ENCODE measurements at regions not wholly inside any gene's neighbourhood (a gene's known extent, or its start where the extent isn't known, plus 50 kb on each side); places are given as distances from the start of the nearest gene placed in this dataset.

DNA sequence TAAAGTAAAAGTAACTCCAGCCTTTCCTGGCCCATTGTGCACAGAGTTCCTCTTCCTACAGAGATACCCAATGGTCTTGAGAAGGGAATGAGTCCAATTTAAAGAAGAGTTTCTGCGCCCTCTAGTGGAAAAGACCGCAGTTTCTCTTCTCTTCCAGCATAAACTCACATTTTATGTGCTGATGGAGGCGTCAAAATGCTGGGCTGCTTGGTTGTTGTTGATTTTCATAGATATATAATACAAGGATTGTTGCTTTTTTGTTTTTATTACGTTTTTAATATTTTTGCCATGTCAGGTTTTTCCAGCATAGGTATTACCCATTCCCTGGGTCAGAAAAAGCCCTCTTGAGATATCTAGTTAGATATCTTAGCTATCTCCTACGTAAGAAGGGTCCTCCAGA is 356.9 kb upstream of the STXBP6 start:
- in situ Hi-C loops (cut with MboI) (no loop called here), intact Hi-C loops (cut with micrococcal nuclease) (no loop called here)
- Histone ChIP-seq H4K20me1 (replicated peaks; ENCODE audit: control insufficient read depth, insufficient read depth, low read length) (no peaks in the 10 kb centered on the region), H3K9me1 (ENCODE audit: control insufficient read depth, insufficient read depth, low read length) (no peaks in the 10 kb centered on the region), H3K4me3 (no peak overlapping the region), H3K9me3 (replicated peaks; ENCODE audit: control insufficient read depth, insufficient read depth, low read depth, low read length) (no peaks in the 10 kb centered on the region), H3K79me2 (ENCODE audit: control insufficient read depth, insufficient read depth, low read length) (no peaks in the 10 kb centered on the region), H3K27me3 (ENCODE audit: control insufficient read depth in 2 of 2, insufficient read depth in 2 of 2, low read length in 2 of 2) (no peaks in the 10 kb centered on the region), H3K4me1 (replicated peaks in 1 of 2; ENCODE audit: control insufficient read depth in 2 of 2, insufficient read depth in 2 of 2, low read length in 2 of 2) (no peaks in the 10 kb centered on the region), H3K27ac (ENCODE audit: extremely low read depth, low read depth, low read length) (no peak overlapping the region), H3K4me2 (ENCODE audit: insufficient read depth, low read length) (no peak overlapping the region), H3K36me3 (ENCODE audit: control insufficient read depth, insufficient read depth, low read length) (no peaks in the 10 kb centered on the region), H2AFZ (ENCODE audit: low read depth, low read length) (no peak overlapping the region), H3K9ac (ENCODE audit: insufficient read depth in 1 of 2, low read depth in 2 of 2, low read length in 2 of 2) (no peak overlapping the region)
- 0% methylated on average over 3 of the region's 5 CpGs for WGBS (ENCODE audit: insufficient coverage, low coverage, missing lambda C conversion rate)
- ChIA-PET CTCF (ENCODE audit: low intra/inter-chr PET ratio) (no interaction called here), POLR2A (no interaction called here)
- FAIRE-seq (no peak), ATAC-seq (no peak), DNase-seq (ENCODE audit: extremely low read depth in 1 of 4, low spot score in 3 of 4) (peak in 3 of 4 experiments; percentile 6 to 37 (median 7))
- no TSS peak for BruUV-seq (replicated peaks)
- TF ChIP-seq NR4A1 (CRISPR knock-in tag; IDR thresholded peaks at IDR 0.05) (no peak), NR4A1 (tag; IDR thresholded peaks at IDR 0.05) (no peak), CTCF (IDR thresholded peaks at IDR 0.05 in 2 of 3, conservative IDR thresholded peaks at IDR 0.05 in 1 of 3; ENCODE audit: insufficient read depth in 2 of 3, low read depth in 1 of 3, low read length in 3 of 3) (peak in 2 of 3 experiments; percentile 25 to 32; a peak in 2 of 6 replicates)
- TF ChIP-seq, protein P1, sequence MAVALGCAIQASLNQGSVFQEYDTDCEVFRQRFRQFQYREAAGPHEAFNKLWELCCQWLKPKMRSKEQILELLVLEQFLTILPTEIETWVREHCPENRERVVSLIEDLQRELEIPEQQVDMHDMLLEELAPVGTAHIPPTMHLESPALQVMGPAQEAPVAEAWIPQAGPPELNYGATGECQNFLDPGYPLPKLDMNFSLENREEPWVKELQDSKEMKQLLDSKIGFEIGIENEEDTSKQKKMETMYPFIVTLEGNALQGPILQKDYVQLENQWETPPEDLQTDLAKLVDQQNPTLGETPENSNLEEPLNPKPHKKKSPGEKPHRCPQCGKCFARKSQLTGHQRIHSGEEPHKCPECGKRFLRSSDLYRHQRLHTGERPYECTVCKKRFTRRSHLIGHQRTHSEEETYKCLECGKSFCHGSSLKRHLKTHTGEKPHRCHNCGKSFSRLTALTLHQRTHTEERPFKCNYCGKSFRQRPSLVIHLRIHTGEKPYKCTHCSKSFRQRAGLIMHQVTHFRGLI (CRISPR knock-in tag; IDR thresholded peaks at IDR 0.05): no peak

Measured in K562 (cell line).